Activated CD4-positive, alpha-beta T cell treated with anti-CD3 and anti-CD28 coated beads for 4 hours (primary cell): ENCODE measurements at regions not wholly inside any gene's neighbourhood (a gene's known extent, or its start where the extent isn't known, plus 50 kb on each side); places are given as distances from the start of the nearest gene placed in this dataset.

Source experiments
- DNase-seq, 2 donors: peaks; one replicate each; pipeline ENCODE4 v3.0.0-alpha.2; 2020

DNA sequence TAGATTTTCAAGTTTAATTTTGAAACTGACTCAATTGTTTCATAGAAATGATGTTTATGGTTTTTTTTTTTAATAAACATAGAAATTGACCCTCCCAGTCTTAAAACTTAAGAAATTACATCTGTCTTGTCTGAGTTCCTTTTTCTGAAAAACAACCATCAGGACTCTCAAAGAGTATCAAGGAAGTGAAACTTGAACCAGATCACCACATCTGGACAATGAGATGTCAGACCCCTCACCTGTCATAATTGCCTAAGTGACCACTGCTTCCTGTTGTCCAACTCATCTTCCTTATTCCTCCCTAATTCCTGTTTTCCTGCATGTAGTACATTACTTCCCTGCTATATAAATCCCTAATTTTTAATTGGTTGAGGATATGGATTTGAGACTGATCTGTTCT is 441.5 kb upstream of the ARHGEF26 start:
- DNase-seq: no peak

DNA sequence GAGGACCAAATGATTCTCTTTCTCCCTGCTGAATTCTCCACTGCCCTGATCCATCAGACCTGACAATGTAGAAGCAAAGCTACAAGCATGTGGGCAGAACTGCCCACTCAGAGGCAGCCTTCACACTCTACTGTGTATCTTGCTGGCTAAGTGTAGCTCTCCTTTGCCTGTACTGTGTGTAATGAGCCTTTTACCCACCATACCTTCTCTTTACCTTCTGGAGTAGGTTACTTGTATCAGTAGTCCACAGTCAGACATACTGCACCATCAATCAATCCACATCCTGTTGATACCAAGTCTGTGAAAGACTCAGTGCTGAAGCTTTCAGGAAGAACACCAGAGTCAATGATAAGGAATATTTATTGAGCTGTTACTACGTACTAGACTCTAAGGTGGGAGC is 440.7 kb upstream of the ARHGEF26 start:
- DNase-seq: no peak

DNA sequence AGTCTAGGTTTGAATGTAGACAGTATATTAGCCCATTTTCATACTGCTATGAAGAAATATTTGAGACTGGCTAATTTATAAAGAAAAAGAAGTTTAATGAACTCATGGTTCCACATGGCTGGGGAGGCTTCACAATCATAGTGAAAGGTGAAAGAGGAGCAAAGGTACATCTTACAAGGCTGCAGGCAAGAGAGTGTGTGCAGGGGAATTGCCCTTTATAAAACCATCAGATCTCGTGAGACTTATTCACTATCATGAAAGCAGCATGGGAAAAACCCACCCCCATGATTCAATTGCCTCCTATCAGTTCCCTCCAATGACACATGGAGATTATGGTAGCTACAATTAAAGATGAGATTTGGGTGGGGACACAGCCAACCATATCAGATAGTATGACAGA is 440.1 kb upstream of the ARHGEF26 start:
- DNase-seq: no peak

DNA sequence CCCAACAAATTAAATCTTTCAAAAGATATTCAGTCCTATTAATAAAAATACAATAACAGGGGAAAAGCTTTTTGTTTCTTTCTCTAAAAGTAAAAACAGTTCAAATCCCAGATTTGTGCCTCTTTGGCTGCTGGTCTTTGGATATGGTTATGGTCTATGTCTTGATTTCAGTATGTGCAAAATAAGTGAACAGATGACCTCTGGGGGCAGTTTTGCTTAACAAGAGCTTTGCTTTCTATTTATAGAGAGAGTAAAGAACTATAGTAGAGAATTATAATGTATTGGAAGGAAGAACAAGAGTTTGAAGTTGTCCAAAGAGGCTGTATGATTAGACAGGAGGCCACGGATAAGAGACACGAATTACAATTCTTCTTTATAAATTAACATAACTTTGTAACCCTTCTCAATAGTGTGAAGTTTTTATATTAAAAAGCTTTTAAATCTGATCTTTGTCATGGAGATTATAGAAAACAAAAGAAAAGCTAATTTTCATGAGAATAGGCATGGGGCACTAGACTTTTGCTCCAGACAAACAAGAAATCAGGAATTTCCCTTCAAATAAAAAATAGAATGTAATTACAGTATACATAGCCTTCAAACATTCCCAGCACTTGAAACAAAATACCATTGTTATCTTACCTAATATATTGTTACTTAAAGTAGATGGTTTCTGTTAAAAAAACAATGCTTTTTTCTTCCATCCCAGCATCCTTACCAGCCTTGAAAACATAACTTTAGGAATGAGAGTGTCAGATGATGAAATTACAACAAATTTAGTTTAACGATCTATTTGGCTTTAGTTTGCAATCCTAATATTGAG is 432.7 kb upstream of the ARHGEF26 start:
- DNase-seq: no peak

DNA sequence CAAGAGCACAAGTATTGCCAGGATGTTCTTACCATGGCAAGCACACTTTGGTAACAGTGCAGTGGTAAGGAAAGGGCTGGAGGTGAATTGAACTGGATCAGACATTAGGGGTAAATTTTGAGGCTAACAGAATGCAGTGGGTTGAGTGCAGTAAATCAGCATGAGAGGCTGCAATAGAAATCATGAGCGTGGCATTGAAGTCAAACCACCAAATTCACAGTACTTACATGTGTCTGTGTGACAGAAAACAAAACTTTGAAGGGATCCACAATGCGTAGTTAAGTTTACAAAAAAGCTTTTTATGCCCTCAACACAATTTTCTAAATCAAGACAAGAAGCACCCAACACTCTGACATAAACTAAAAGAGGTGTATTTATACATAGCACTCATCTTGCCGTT is 428.0 kb upstream of the ARHGEF26 start:
- DNase-seq: no peak

DNA sequence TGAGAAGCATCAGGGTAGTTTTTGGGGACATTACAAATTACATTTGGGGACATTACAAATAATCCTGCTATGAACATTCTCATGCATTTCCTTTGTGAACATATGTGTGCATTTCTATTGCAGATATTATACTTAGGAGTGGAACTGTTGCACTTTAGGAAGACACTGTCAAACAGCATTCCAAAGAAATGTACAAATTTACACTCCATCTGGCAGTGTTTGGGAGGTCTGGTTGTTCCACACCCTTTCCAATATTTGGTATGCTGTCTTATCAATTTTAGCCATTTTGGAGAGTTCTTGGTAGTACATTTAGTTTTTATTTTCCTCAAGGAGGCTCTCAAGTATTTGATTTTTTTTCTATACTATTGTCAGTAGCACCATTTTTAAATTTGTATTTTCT is 419.1 kb upstream of the ARHGEF26 start:
- no peak for DNase-seq

DNA sequence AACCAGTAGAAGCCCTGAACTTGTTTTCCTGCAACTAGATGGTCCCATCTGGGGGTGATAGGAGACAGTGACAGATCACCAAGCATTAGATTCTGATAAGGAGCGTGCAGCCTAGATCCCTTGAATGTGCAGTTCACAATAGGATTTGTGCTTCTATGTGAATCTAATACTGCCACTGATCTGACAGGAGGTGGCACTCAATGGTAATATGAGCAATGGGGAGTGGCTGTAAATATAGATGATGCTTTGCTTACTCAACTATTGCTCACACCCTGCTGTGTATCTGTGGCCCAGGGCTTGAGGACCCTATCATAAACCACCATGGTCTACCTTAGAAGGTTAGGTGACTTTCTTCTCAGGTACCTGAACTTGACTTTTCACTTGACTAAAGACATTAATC is 417.1 kb upstream of the ARHGEF26 start:
- DNase-seq: no peak

DNA sequence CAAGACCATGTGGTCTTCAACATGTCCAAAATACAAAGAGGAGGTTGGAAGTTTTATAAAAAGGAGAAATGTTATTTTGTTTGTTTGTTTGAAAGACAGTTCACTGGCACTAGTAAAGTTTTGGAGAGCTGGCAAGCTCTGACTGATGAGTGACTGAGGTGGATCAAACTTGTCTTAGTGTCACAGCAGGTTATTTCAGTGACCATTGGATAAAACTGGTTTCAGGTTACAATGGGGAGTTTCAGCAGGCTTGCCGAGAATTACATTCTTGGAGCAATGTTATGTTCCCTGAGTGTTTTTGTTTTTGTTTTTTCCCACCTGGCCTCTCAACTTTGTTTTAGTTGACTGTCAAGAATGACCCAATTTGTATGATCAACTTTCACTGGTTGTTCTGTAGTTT is 414.5 kb upstream of the ARHGEF26 start:
- DNase-seq: no peak

DNA sequence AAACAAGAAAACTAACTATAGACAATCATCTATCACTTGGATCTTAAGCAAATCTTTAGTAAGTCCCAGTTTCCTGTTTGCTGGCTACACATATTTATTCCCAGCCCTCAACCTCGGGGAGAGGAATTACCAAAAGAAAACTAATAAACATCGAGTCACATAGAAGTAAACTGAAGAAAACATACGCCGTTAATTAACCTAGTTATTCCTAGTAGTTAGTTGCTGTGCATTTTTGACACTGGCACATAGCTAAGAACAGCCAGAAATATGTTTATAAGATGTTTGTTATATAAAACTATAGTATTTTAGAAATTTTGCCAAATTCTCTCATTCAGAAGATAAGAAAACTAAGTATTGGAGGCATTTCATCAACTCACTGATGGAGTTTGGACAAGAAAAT is 407.2 kb upstream of the ARHGEF26 start:
- no peak for DNase-seq

DNA sequence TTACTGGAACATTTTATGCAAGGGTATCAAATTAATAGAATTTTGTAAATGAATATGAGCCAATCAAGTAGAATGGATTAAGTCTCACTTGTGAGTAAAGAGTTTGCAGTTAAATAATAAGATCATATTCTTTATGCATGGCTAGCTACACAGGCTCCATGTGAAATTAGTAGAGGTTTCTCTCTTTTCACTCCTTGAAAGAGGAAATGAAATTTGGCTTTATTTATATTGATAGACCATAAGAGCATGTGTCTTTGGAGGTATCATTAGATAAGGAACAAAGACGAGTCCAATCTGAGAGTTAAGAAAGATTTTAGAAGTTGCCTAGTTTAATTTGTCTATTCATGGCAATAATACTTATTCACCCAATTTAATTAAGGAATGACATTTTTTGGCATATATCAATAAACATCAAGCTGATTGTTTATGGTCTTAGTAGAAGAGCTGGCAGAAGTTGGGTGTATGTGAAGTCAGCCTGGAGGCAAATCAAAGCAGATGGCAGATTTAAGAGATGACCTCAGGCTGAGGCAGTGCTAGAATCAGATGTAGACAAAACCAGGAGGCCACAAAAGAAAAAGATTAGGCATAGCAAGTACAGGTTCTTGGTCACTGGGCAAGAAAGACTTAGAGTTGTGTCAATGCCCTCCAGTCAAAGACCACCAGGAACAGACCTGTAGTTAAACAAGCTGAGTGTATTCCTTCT is 406.5 kb upstream of the ARHGEF26 start:
- DNase-seq: no peak

DNA sequence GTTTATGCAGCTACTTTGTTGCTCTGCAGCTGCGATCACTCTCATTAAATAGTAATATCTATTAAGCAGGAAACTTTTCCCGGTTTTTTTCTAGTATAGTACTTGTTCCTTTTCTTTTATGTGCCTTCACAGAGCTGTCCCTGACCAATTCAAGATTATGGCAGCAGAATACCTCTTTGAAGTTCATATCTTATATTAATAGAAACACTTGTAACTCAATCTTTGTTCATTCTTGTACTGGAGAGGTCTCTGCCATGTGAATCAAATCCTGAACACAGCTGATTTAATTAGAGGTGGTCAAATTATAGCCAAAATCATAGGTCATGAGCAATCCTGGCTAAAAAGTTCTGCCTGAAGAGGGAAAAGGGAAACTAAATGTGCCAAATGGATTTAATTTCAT is 399.0 kb upstream of the ARHGEF26 start:
- no peak for DNase-seq

DNA sequence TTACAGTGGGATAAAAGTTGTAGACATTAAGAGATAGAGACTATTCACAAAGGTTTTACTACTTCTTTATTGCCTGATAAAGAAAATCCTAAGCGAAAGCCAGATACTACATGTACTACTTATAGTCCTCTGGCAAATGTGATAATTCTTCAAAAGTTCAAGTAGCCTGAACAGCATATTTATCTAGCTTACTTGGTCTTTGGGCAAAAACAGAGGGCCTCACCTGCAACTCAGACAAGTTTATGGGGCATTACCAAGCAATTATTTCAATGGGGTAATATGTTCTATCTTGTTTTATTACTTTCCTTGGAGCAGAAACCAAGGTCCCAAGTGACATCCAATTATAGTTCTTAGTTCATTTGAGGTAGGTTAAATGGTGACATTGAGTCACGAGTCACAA is 390.1 kb upstream of the ARHGEF26 start:
- DNase-seq: no peak

DNA sequence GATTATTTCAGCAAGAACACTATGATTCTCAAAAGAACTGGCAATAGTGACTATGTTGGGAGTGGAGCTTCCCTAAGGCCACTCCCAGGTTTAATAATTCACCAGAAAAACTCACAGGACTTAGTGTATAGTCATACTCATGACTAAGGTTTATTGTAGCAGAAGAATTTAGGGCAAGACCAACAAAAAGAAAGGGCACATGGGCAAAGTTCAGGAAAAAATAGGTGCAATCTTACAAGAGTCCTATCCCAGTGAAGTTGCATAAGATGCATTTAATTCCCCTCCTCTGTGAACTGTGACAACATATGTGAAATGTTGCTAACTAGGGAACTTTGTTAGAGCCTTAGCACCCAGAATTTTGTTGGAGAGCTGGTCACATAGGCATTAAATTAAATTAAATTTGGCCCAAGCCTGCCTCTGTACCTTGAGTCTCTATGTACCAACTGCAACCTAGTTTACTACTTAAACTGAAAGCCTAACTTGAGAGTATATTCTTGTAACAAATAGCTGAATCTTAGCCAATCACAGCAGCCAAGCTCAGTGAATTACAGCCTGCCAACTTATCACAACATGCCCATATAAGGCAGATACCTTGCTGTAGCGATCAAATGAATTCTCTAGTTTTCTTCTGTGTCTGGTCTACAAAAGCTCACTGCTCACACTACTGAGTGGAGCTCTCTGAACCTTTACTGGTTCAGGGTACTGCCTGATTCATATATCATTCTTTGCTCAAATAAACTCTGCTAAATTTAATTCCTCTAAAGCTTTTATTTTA is 386.2 kb upstream of the ARHGEF26 start:
- DNase-seq: no peak

DNA sequence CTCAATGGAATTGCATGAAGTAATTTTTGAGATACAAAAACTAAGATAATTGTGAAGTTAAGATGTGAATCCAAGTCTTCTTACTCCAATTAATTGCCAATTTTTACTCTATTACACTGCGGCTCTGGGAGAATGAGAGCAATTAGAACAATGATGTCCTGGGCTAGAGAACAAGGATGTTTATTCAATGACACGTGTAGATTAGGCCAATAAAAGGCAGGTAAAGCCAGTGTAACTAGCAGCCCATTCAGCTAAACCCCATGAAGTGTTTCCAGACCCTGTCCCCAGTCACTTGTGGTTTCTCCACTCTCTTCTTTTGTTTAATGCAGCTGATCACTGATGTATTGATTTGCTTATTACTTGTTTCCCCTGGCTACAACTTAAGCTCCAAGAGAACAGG is 381.1 kb upstream of the ARHGEF26 start:
- no peak for DNase-seq

DNA sequence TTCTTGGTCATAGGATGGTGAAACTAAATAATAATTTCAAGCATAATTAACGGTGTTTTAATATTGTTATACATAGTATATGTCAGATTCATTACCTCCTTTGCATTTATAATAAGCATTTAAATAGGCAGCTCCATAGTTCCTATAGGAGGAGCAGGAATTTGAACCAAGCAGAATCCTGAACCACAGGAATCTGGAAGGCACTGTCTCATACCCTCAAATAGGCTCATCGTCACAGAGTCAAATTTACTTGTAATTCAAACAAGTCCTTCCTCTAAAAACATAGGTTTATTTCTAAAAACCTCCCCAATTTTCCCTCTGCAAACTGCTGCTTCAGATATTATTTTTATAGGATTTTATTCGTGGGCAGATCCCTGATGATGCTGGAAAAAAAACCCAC is 376.3 kb upstream of the ARHGEF26 start:
- no peak for DNase-seq

DNA sequence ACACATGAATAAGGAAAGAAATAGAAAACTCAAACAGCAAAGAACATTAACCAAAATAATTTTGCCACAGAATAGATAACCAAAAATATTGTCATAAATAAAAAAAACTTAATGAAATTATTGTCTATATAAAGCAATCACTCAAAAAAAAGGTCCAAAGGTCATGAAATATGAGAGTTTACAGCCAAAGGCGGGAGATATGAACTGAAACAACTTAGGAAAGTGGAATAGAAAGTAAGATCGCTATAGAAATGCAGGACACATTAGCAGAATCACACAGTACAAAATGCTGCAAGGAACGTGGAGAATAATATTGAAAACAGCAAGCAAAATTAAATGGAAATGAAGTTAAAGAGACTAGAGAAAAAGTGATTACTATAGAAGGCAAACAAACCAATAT is 375.0 kb upstream of the ARHGEF26 start:
- no peak for DNase-seq

DNA sequence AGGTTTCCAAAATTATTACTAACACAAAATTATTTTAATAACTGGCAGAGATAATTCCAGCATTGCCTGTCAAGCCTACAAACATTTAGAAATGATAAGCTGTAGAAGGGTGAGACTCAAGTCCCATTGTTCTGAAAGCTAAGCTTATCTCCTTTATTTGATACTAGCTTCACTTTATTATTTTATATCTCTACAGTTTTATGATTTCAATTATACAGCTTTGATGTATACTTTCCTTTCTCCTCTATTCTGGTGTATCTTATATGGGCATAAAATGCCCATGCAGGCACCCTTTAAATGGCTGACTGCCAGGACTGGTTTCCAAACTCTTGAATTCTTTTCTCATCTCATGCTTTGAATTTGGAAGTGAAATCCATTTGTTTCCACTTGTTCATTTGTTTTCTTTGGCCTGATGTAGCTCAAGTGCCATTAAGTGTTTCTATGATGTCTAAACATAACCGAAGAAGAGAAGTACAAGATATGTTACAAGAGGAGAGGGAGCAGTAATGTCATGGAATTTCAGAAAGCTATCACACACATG is 372.1 kb upstream of the ARHGEF26 start:
- no peak for DNase-seq

DNA sequence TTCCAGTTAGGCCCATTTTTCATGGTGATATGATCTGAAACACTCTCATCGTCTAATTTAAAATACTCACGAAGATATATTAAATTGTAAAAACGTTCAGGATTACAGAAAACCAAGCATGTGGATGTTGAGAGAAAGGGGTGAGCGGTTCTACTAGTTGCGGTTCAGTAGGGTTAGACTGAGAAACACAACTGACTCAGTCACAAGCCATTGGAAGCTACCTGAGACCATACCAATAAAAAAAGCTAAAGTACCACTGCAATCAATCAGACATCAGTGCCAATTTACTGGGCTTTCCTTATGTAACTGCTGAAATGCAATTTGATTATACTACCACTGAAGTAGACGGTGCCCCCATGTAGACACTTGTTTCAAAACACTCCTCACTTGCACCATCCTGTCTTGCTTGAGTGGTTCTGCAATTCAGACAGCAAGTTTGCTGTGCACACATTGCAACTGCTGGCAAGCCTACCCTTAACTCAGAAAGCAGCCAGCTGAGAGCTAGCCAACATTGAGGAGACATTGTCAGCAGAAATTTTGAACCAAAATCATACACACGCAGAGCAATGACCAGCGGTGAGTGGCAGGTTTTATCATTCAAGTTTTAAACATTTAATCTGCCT is 368.7 kb upstream of the ARHGEF26 start:
- DNase-seq: no peak

DNA sequence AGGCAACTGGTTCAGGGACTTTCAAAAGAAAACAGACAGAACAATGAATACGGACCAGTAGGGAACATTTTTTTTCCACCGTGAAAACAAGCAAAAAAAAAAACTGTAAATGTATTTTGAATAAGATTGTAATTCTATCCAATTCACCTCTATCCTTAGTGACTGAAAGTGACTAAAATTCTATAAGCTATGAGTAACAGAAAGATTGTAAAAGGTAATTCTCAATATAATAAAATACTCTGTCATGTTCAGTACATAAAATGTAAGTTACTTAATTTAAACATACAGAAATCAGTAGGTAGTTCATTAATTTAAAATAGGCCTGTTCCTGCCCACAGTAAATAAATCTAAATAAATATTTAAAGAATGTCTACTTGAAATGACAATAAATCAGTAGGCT is 368.2 kb upstream of the ARHGEF26 start:
- no peak for DNase-seq

DNA sequence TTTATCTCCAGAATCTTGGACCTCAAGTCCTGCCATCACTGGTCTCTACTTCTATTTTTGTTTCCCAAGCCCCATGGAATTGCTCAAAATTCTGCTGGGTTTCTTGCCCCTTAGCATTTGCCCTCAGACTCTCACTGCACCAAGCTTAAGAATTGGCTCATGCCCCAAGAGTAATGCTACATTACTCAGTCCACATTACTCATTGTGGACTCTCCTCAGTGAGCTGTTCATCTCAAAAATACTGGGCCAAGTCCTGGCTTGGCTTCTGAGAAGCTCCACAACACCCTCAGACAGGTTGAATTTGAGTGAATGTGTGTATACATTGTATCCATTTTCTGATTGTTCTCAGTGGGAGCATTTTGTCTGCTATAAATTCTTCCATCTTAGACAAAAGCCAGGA is 364.4 kb upstream of the ARHGEF26 start:
- DNase-seq: no peak

DNA sequence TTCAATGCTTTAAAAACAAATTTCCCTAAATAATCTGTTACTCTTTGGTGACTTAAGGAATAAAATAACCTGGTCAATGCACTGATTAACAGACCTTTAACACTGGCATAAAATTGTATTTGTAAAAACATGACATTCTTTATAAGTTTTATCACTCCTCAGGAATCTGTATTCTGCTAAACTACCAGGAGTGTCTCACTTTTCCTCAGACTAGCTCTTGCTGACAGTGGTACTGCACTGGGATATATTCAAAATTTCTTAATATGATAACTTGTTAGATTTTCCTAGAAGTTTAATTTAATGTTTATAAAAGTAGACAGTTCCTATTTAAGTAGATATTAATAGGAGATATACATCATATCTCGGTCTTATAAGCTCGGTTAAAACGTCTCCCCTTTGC is 363.4 kb upstream of the ARHGEF26 start:
- no peak for DNase-seq

DNA sequence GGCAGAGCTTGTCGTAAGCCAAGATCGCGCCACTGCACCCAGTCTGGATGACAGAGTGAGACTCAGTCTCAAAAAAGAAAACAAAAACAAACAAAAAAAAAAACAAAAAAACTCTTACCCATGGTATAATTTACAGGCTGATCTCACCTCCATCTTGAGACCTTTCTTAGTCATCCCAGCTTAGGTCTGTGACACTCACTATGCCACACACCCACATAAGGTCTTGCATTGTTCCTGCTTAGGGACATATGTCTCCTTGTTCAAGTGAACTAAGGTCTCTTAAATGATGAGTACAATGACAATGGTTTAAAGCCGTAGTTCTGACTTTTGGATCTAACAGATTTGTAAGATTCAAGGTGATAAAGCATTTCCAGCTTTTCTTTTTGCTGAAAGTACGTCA is 360.2 kb upstream of the ARHGEF26 start:
- DNase-seq: no peak
